H9 (cell line): ENCODE measurements at regions not wholly inside any gene's neighbourhood (a gene's known extent, or its start where the extent isn't known, plus 50 kb on each side); places are given as distances from the start of the nearest gene placed in this dataset.

Experiments used
- DNase-seq: peaks from one replicate; pipeline ENCODE4 v3.0.0-alpha.2; 2017
- H2AFZ ChIP-seq: one replicate; pipeline ENCODE4 v1.6.1; 2013; ENCODE audit warnings: mild to moderate bottlenecking, low read length, control low read depth, moderate library complexity
- H2AK5ac ChIP-seq: 2 replicates; pipeline ENCODE4 v1.6.1; 2013; ENCODE audit warnings: low read length, control low read depth, mixed read lengths; ENCODE audit not compliant: insufficient read length
- H2BK120ac ChIP-seq: one replicate; pipeline ENCODE4 v1.6.1; 2013; ENCODE audit warnings: low read depth, mild to moderate bottlenecking, low read length, control low read depth, inconsistent platforms; ENCODE audit not compliant: poor library complexity, severe bottlenecking
- H2BK12ac ChIP-seq: 2 replicates; pipeline ENCODE4 v1.6.1; 2013; ENCODE audit warnings: low read length, control low read depth, mixed read lengths, low read depth; ENCODE audit not compliant: insufficient read length
- H2BK15ac ChIP-seq: 2 replicates; pipeline ENCODE4 v1.6.1; 2013; ENCODE audit warnings: low read depth, low read length, control low read depth
- H2BK20ac ChIP-seq: one replicate; pipeline ENCODE4 v1.6.1; 2013; ENCODE audit warnings: low read depth, mild to moderate bottlenecking, low read length, control low read depth, inconsistent platforms; ENCODE audit not compliant: poor library complexity, severe bottlenecking
- H2BK5ac ChIP-seq: 2 replicates; pipeline ENCODE4 v1.6.1; 2013; ENCODE audit warnings: low read length, control low read depth, mixed read lengths; ENCODE audit not compliant: insufficient read length
- H3K14ac ChIP-seq: 2 replicates; pipeline ENCODE4 v1.6.1; 2013; ENCODE audit warnings: low read length, control low read depth; ENCODE audit not compliant: insufficient read depth
- H3K18ac ChIP-seq: 2 replicates; pipeline ENCODE4 v1.6.1; 2013; ENCODE audit warnings: low read depth, mild to moderate bottlenecking, mixed read lengths, low read length, control low read depth; ENCODE audit not compliant: insufficient read length
- H3K23ac ChIP-seq: 2 replicates; pipeline ENCODE4 v1.6.1; 2013; ENCODE audit warnings: low read length, control low read depth, mixed read lengths, low read depth; ENCODE audit not compliant: insufficient read length
- H3K23me2 ChIP-seq: 2 replicates; pipeline ENCODE4 v1.6.1; 2013; ENCODE audit warnings: low read depth, mild to moderate bottlenecking, mixed read lengths, low read length, control low read depth; ENCODE audit not compliant: insufficient read length, poor library complexity, severe bottlenecking
- H3K27ac ChIP-seq: 2 replicates; pipeline ENCODE4 v1.5.1; 2013; ENCODE audit warnings: low read length, control low read depth, mixed read lengths, low read depth; ENCODE audit not compliant: insufficient read length
- H3K27me3 ChIP-seq: 2 replicates; pipeline ENCODE4 v1.6.1; 2013; ENCODE audit warnings: low read length, control low read depth, inconsistent platforms; ENCODE audit not compliant: insufficient read depth
- H3K4ac ChIP-seq: 2 replicates; pipeline ENCODE4 v1.6.1; 2013; ENCODE audit warnings: low read depth, mild to moderate bottlenecking, control low read depth, inconsistent platforms, low read length, moderate library complexity
- H3K4me1 ChIP-seq: 2 replicates; pipeline ENCODE4 v1.6.1; 2013; ENCODE audit warnings: low read length, control low read depth, inconsistent platforms; ENCODE audit not compliant: insufficient read depth
- H3K4me2 ChIP-seq: 2 replicates; pipeline ENCODE4 v1.6.1; 2013; ENCODE audit warnings: low read length, control low read depth, mixed read lengths; ENCODE audit not compliant: insufficient read length, insufficient read depth
- H3K56ac ChIP-seq: 2 replicates; pipeline ENCODE4 v1.6.1; 2013; ENCODE audit warnings: low read depth, mild to moderate bottlenecking, mixed read lengths, low read length, control low read depth; ENCODE audit not compliant: insufficient read length
- H3K79me1 ChIP-seq: 2 replicates; pipeline ENCODE4 v1.6.1; 2013; ENCODE audit warnings: low read depth, mild to moderate bottlenecking, moderate library complexity, low read length, control low read depth, inconsistent platforms; ENCODE audit not compliant: insufficient read depth, poor library complexity, severe bottlenecking
- H3K79me2 ChIP-seq: 2 replicates; pipeline ENCODE4 v1.6.1; 2013; ENCODE audit warnings: low read length, control low read depth, inconsistent platforms; ENCODE audit not compliant: insufficient read depth
- H3K9ac ChIP-seq: 2 replicates; pipeline ENCODE4 v1.6.1; 2013; ENCODE audit warnings: low read length, control low read depth, mixed read lengths; ENCODE audit not compliant: insufficient read length; ENCODE audit errors: extremely low read depth
- H3K9me3 ChIP-seq: one replicate; pipeline ENCODE4 v1.6.1; 2013; ENCODE audit warnings: low read depth, low read length, inconsistent platforms; ENCODE audit not compliant: control insufficient read depth
- H3T11ph ChIP-seq: one replicate; pipeline ENCODE4 v1.6.1; 2013; ENCODE audit warnings: mild to moderate bottlenecking, low read length, control low read depth, inconsistent platforms
- H4K20me1 ChIP-seq: one replicate; pipeline ENCODE4 v1.6.1; 2013; ENCODE audit not compliant: control insufficient read depth, insufficient read length, insufficient read depth
- H4K5ac ChIP-seq: 2 replicates; pipeline ENCODE4 v1.6.1; 2013; ENCODE audit warnings: low read depth, mild to moderate bottlenecking, mixed read lengths, low read length, control low read depth; ENCODE audit not compliant: insufficient read length
- H4K8ac ChIP-seq: replicated peaks from 2 replicates; pipeline ENCODE4 v1.6.1; 2013; ENCODE audit warnings: low read length, control low read depth, mixed read lengths, low read depth; ENCODE audit not compliant: insufficient read length
- H4K91ac ChIP-seq: 2 replicates; pipeline ENCODE4 v1.6.1; 2013; ENCODE audit warnings: low read depth, mild to moderate bottlenecking, moderate library complexity, mixed read lengths, low read length, control low read depth; ENCODE audit not compliant: insufficient read length
- H3K27ac Mint-ChIP-seq, 3 experiments: 2 replicates in 2 of 3; 3 replicates in 1 of 3; pipeline ENCODE4 v1.8.0; 2020 to 2021; ENCODE audit warnings: mixed read lengths in 3 of 3, mild to moderate bottlenecking in 1 of 3, moderate library complexity in 1 of 3
- H3K27me3 Mint-ChIP-seq: 2 replicates; pipeline ENCODE4 v1.8.0; 2021; ENCODE audit warnings: low read depth, mild to moderate bottlenecking, moderate library complexity, mixed read lengths
- H3K36me3 Mint-ChIP-seq, 3 experiments: 2 replicates in 2 of 3; 3 replicates in 1 of 3; pipeline ENCODE4 v1.8.0; 2020 to 2021; ENCODE audit warnings: low read depth in 3 of 3, mixed read lengths in 3 of 3; ENCODE audit not compliant: insufficient read depth in 1 of 3
- H3K4me1 Mint-ChIP-seq, 2 experiments: 2 replicates each; pipeline ENCODE4 v1.8.0; 2020; ENCODE audit warnings: mixed read lengths in 2 of 2
- H3K4me3 Mint-ChIP-seq, 2 experiments: 2 replicates in 1 of 2; 3 replicates in 1 of 2; pipeline ENCODE4 v1.8.0; 2020 to 2021; ENCODE audit warnings: mild to moderate bottlenecking in 2 of 2, mixed read lengths in 2 of 2, moderate library complexity in 1 of 2
- H3K9me3 Mint-ChIP-seq, 2 experiments: 2 replicates in 1 of 2; 3 replicates in 1 of 2; pipeline ENCODE4 v1.8.0; 2020; ENCODE audit warnings: mild to moderate bottlenecking in 2 of 2, mixed read lengths in 2 of 2, moderate library complexity in 1 of 2
- TF ChIP-seq, protein P1 (sequence below): fragments of 200-600 bp; sonication (generic); conservative IDR thresholded peaks from 3 replicates; pipeline ENCODE4 v1.8.0; 2021; ENCODE audit warnings: antibody characterized with exemption, mild to moderate bottlenecking

DNA sequence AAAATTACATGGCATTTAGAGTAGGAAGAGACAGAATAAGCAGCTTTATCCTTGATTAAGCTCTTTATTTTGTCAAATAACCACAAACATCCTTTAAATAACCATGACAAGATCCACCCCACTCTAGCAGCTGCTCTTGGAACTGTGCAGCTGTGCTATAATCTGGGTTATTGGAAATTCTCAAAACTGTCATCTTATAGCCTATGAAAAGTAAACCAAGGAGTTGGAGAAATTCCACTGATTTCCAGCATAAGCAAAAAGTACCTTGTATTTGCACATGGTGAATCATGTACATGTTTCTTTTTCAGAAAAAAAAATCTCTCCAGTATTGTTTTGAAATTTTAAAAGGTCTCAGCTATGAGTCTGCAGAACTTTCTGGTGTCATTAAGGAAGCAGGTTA lies 88.8 kb upstream of the ABI3BP start:
- Mint-ChIP-seq H3K4me3 (no peak overlapping the region), H3K27me3 (no peaks in the 10 kb centered on the region), H3K27ac (no peak overlapping the region), H3K36me3 (no peaks in the 10 kb centered on the region), H3K9me3 (no peaks in the 10 kb centered on the region), H3K4me1 (no peaks in the 10 kb centered on the region)
- Histone ChIP-seq H3K18ac (no peak overlapping the region), H3K27me3 (no peaks in the 10 kb centered on the region), H3K23me2 (no peaks in the 10 kb centered on the region), H4K5ac (no peak overlapping the region), H3K14ac (no peak overlapping the region), H4K8ac (no peak overlapping the region), H2BK5ac (no peak overlapping the region), H2BK120ac (no peak overlapping the region), H3T11ph (no peak overlapping the region), H4K20me1 (no peaks in the 10 kb centered on the region), H3K4me1 (no peaks in the 10 kb centered on the region), H3K4me2 (no peak overlapping the region), H3K9me3 (no peaks in the 10 kb centered on the region), H2AFZ (no peak overlapping the region), H2BK12ac (no peak overlapping the region), H2BK15ac (no peak overlapping the region), H2AK5ac (no peak overlapping the region), H3K4ac (no peak overlapping the region), H3K23ac (no peak overlapping the region), H3K9ac (no peak overlapping the region), H3K56ac (no peak overlapping the region), H3K27ac (no peak overlapping the region), H3K79me2 (no peaks in the 10 kb centered on the region), H4K91ac (no peak overlapping the region), H3K79me1 (no peaks in the 10 kb centered on the region), H2BK20ac (no peak overlapping the region)
- TF ChIP-seq, protein P1, sequence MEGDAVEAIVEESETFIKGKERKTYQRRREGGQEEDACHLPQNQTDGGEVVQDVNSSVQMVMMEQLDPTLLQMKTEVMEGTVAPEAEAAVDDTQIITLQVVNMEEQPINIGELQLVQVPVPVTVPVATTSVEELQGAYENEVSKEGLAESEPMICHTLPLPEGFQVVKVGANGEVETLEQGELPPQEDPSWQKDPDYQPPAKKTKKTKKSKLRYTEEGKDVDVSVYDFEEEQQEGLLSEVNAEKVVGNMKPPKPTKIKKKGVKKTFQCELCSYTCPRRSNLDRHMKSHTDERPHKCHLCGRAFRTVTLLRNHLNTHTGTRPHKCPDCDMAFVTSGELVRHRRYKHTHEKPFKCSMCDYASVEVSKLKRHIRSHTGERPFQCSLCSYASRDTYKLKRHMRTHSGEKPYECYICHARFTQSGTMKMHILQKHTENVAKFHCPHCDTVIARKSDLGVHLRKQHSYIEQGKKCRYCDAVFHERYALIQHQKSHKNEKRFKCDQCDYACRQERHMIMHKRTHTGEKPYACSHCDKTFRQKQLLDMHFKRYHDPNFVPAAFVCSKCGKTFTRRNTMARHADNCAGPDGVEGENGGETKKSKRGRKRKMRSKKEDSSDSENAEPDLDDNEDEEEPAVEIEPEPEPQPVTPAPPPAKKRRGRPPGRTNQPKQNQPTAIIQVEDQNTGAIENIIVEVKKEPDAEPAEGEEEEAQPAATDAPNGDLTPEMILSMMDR, result no peak
- no peak for DNase-seq
